ENCODE measurements at regions not wholly inside any gene's neighbourhood (a gene's known extent, or its start where the extent isn't known, plus 50 kb on each side); places are given as distances from the start of the nearest gene placed in this dataset.

- H3K4me1 Mint-ChIP-seq: no peaks in the 10 kb centered on the region
- DNase-seq (no peak), ATAC-seq (no peak)
- H3K27ac Mint-ChIP-seq: no peak overlapping the region
- H3K9me3 Mint-ChIP-seq: no peaks in the 10 kb centered on the region
- H3K4me3 Mint-ChIP-seq: no peak overlapping the region
- H3K36me3 Mint-ChIP-seq: no peaks in the 10 kb centered on the region
- POLR2A ChIA-PET: no interaction called here
- H3K27me3 Mint-ChIP-seq: no peaks in the 10 kb centered on the region
Measured at GRCh38 chr2:155318710-155319109, 620.2 kb downstream of the KCNJ3 start.

- H3K9me3 Mint-ChIP-seq: no peaks in the 10 kb centered on the region
- H3K4me1 Mint-ChIP-seq: no peaks in the 10 kb centered on the region
- no peak overlapping the region for H3K4me3 Mint-ChIP-seq
- ATAC-seq (no peak), DNase-seq (no peak)
- H3K27ac Mint-ChIP-seq: no peak overlapping the region
- no peaks in the 10 kb centered on the region for H3K27me3 Mint-ChIP-seq
- POLR2A ChIA-PET: no interaction called here
- H3K36me3 Mint-ChIP-seq: no peaks in the 10 kb centered on the region
Measured at GRCh38 chr2:155315768-155316167, 617.3 kb downstream of the KCNJ3 start.

- ATAC-seq (no peak), DNase-seq (no peak)
- POLR2A ChIA-PET: no interaction called here
- Mint-ChIP-seq H3K27ac (no peak overlapping the region), H3K27me3 (no peaks in the 10 kb centered on the region), H3K9me3 (no peaks in the 10 kb centered on the region), H3K36me3 (no peaks in the 10 kb centered on the region), H3K4me3 (no peak overlapping the region), H3K4me1 (no peaks in the 10 kb centered on the region)
Measured at GRCh38 chr2:155310589-155310988, 612.1 kb downstream of the KCNJ3 start.

- ATAC-seq: no peak
- H3K36me3 Mint-ChIP-seq: no peaks in the 10 kb centered on the region
- no peak overlapping the region for H3K4me3 Mint-ChIP-seq
- DNase-seq: no peak
- no peaks in the 10 kb centered on the region for H3K9me3 Mint-ChIP-seq
- H3K27ac Mint-ChIP-seq: no peak overlapping the region
- H3K4me1 Mint-ChIP-seq: no peaks in the 10 kb centered on the region
- POLR2A ChIA-PET: no interaction called here
- no peaks in the 10 kb centered on the region for H3K27me3 Mint-ChIP-seq
Measured at GRCh38 chr2:155309483-155309882, 611.0 kb downstream of the KCNJ3 start.

- DNase-seq (no peak), ATAC-seq (no peak)
- Mint-ChIP-seq H3K4me3 (no peak overlapping the region), H3K9me3 (no peaks in the 10 kb centered on the region), H3K4me1 (no peaks in the 10 kb centered on the region), H3K36me3 (no peaks in the 10 kb centered on the region), H3K27me3 (no peaks in the 10 kb centered on the region), H3K27ac (no peak overlapping the region)
- POLR2A ChIA-PET: no interaction called here
Measured at GRCh38 chr2:155308367-155309009, 610.0 kb downstream of the KCNJ3 start.

- POLR2A ChIA-PET: no interaction called here
- Mint-ChIP-seq H3K4me3 (no peak overlapping the region), H3K4me1 (no peaks in the 10 kb centered on the region), H3K36me3 (no peaks in the 10 kb centered on the region), H3K27ac (no peak overlapping the region), H3K9me3 (no peaks in the 10 kb centered on the region), H3K27me3 (no peaks in the 10 kb centered on the region)
- ATAC-seq (no peak), DNase-seq (no peak)
Measured at GRCh38 chr2:155301221-155301620, 602.7 kb downstream of the KCNJ3 start.

- Mint-ChIP-seq H3K36me3 (no peaks in the 10 kb centered on the region), H3K9me3 (no peaks in the 10 kb centered on the region), H3K4me1 (no peaks in the 10 kb centered on the region), H3K27ac (no peak overlapping the region), H3K27me3 (no peaks in the 10 kb centered on the region), H3K4me3 (no peak overlapping the region)
- DNase-seq (no peak), ATAC-seq (no peak)
- POLR2A ChIA-PET: no interaction called here
Measured at GRCh38 chr2:155298001-155298400, 599.5 kb downstream of the KCNJ3 start.

- peaks cover 0 to 1% (median 0%) of the 10 kb centered on the region in 5 donors for H3K27me3 Mint-ChIP-seq
- DNase-seq (no peak), ATAC-seq (no peak)
- H3K9me3 Mint-ChIP-seq: peaks cover 0 to 9% (median 3%) of the 10 kb centered on the region in 9 donors
- POLR2A ChIA-PET: no interaction called here
- no peak overlapping the region for H3K27ac Mint-ChIP-seq
- H3K4me1 Mint-ChIP-seq: no peaks in the 10 kb centered on the region
- H3K4me3 Mint-ChIP-seq: no peak overlapping the region
- H3K36me3 Mint-ChIP-seq: no peaks in the 10 kb centered on the region
Measured at GRCh38 chr2:155294358-155294757, 595.9 kb downstream of the KCNJ3 start.

GRCh38 chr2:155281907-155282306 is 583.4 kb downstream of the KCNJ3 start:
- Mint-ChIP-seq H3K36me3 (no peaks in the 10 kb centered on the region), H3K9me3 (peaks cover 0 to 15% (median 0%) of the 10 kb centered on the region in 9 donors), H3K27me3 (no peaks in the 10 kb centered on the region), H3K27ac (no peak overlapping the region), H3K4me1 (no peaks in the 10 kb centered on the region), H3K4me3 (no peak overlapping the region)
- POLR2A ChIA-PET: no interaction called here
- ATAC-seq (no peak), DNase-seq (no peak)

- DNase-seq: no peak
- Mint-ChIP-seq H3K4me3 (no peak overlapping the region), H3K9me3 (peaks cover 0 to 10% (median 0%) of the 10 kb centered on the region in 9 donors), H3K27me3 (no peaks in the 10 kb centered on the region), H3K27ac (no peak overlapping the region), H3K36me3 (no peaks in the 10 kb centered on the region), H3K4me1 (no peaks in the 10 kb centered on the region)
- ATAC-seq: no peak
- POLR2A ChIA-PET: no interaction called here
Measured at GRCh38 chr2:155273323-155273722, 574.8 kb downstream of the KCNJ3 start.

- no peaks in the 10 kb centered on the region for H3K4me1 Mint-ChIP-seq
- no peak for DNase-seq
- ATAC-seq: no peak
- POLR2A ChIA-PET: no interaction called here
- H3K36me3 Mint-ChIP-seq: no peaks in the 10 kb centered on the region
- H3K27ac Mint-ChIP-seq: no peak overlapping the region
- H3K27me3 Mint-ChIP-seq: no peaks in the 10 kb centered on the region
- H3K4me3 Mint-ChIP-seq: no peak overlapping the region
- peaks cover 0 to 9% (median 0%) of the 10 kb centered on the region in 9 donors for H3K9me3 Mint-ChIP-seq
Measured at GRCh38 chr2:155266583-155266982, 568.1 kb downstream of the KCNJ3 start.

GRCh38 chr2:155266109-155266508 is 567.6 kb downstream of the KCNJ3 start:
- no peaks in the 10 kb centered on the region for H3K36me3 Mint-ChIP-seq
- POLR2A ChIA-PET: no interaction called here
- no peak overlapping the region for H3K27ac Mint-ChIP-seq
- no peaks in the 10 kb centered on the region for H3K27me3 Mint-ChIP-seq
- H3K9me3 Mint-ChIP-seq: peaks cover 0 to 9% (median 0%) of the 10 kb centered on the region in 9 donors
- ATAC-seq: no peak
- H3K4me1 Mint-ChIP-seq: no peaks in the 10 kb centered on the region
- no peak for DNase-seq
- H3K4me3 Mint-ChIP-seq: no peak overlapping the region

GRCh38 chr2:155256803-155257202 is 558.3 kb downstream of the KCNJ3 start:
- no peak overlapping the region for H3K27ac Mint-ChIP-seq
- H3K36me3 Mint-ChIP-seq: no peaks in the 10 kb centered on the region
- no peaks in the 10 kb centered on the region for H3K27me3 Mint-ChIP-seq
- no peaks in the 10 kb centered on the region for H3K4me1 Mint-ChIP-seq
- DNase-seq (no peak), ATAC-seq (no peak)
- POLR2A ChIA-PET: no interaction called here
- H3K9me3 Mint-ChIP-seq: peaks cover 0 to 2% (median 0%) of the 10 kb centered on the region in 9 donors
- no peak overlapping the region for H3K4me3 Mint-ChIP-seq

- H3K27ac Mint-ChIP-seq: no peak overlapping the region
- no peaks in the 10 kb centered on the region for H3K36me3 Mint-ChIP-seq
- POLR2A ChIA-PET: no interaction called here
- H3K4me3 Mint-ChIP-seq: no peak overlapping the region
- peaks cover 0 to 2% (median 0%) of the 10 kb centered on the region in 4 donors for H3K4me1 Mint-ChIP-seq
- H3K27me3 Mint-ChIP-seq: no peaks in the 10 kb centered on the region
- ATAC-seq: no peak
- no peak for DNase-seq
- H3K9me3 Mint-ChIP-seq: peaks cover 0 to 4% (median 0%) of the 10 kb centered on the region in 9 donors
Measured at GRCh38 chr2:155250800-155251199, 552.3 kb downstream of the KCNJ3 start.

All from naive thymus-derived CD8-positive, alpha-beta T cell (primary cell).